HEK293 (cell line): ENCODE measurements at regions not wholly inside any gene's neighbourhood (a gene's known extent, or its start where the extent isn't known, plus 50 kb on each side); places are given as distances from the start of the nearest gene placed in this dataset.

Experiments used
- CTCF ChIA-PET: fragments of 350-600 bp; formaldehyde crosslinking; extraction: SDS; loops from one replicate; lab custom pipeline; 2021; ENCODE audit warnings: antibody characterized with exemption; lab: Yijun Ruan, JAX
- POLR2A ChIA-PET: fragments of 300-600 bp; formaldehyde crosslinking; extraction: SDS; loops from one replicate; lab custom pipeline; 2020; ENCODE audit warnings: antibody characterized with exemption, inconsistent platforms; lab: Yijun Ruan, JAX
- H3K27ac ChIP-seq: fragments of 200-500 bp; sonication (Bioruptor generic); 2 replicates; pipeline ENCODE4 v1.5.1; 2014; ENCODE audit warnings: low read depth, low read length, control low read depth, inconsistent platforms; ENCODE audit errors: extremely low read depth
- H3K36me3 ChIP-seq, 2 experiments: fragments of 200-500 bp in 1 of 2; sonication (Bioruptor generic) in 1 of 2; 1 replicate in 1 of 2; 2 replicates in 1 of 2; pipeline ENCODE4 v1.5.1; 2014 to 2017; ENCODE audit warnings: inconsistent platforms in 2 of 2, low read length in 2 of 2; ENCODE audit not compliant: control insufficient read depth in 2 of 2, insufficient read depth in 1 of 2
- H3K4me1 ChIP-seq: fragments of 200-500 bp; sonication (Bioruptor generic); 2 replicates; pipeline ENCODE4 v1.5.1; 2014; ENCODE audit warnings: mild to moderate bottlenecking, low read length, inconsistent platforms; ENCODE audit not compliant: control insufficient read depth, insufficient read depth
- H3K4me3 ChIP-seq: 2 replicates; pipeline ENCODE4 v1.5.1; 2011; ENCODE audit warnings: low read depth, mild to moderate bottlenecking, control low read depth, low read length, moderate library complexity
- H3K9me3 ChIP-seq: fragments of 200-500 bp; sonication (Bioruptor generic); 2 replicates; pipeline ENCODE4 v1.5.1; 2014; ENCODE audit warnings: low read depth, low read length, inconsistent platforms; ENCODE audit not compliant: control insufficient read depth, insufficient read depth
- IKZF3 ChIP-seq: fragments of 450-650 bp; IDR thresholded peaks from 2 replicates; pipeline ENCODE4 v1.5.0; 2018; ENCODE audit warnings: missing biosample characterization, mild to moderate bottlenecking, missing genetic modification characterization, moderate library complexity
- MYNN ChIP-seq: fragments of 450-650 bp; formaldehyde crosslinking; IDR thresholded peaks from 2 replicates; pipeline ENCODE4 v1.5.1; 2016; ENCODE audit warnings: missing biosample characterization, missing genetic modification characterization, borderline replicate concordance
- SALL2 ChIP-seq: fragments of 450-650 bp; formaldehyde crosslinking; IDR thresholded peaks from 2 replicates; pipeline ENCODE4 v1.5.0; 2017; ENCODE audit warnings: missing biosample characterization, mild to moderate bottlenecking, missing genetic modification characterization, borderline replicate concordance
- ZNF10 ChIP-seq: fragments of 450-650 bp; formaldehyde crosslinking; IDR thresholded peaks from 2 replicates; pipeline ENCODE4 v1.5.1; 2017; ENCODE audit warnings: missing biosample characterization, missing genetic modification characterization
- ZNF114 ChIP-seq: fragments of 450-650 bp; formaldehyde crosslinking; IDR thresholded peaks from 2 replicates; pipeline ENCODE4 v1.5.0; 2017; ENCODE audit warnings: missing biosample characterization, missing genetic modification characterization
- ZNF121 ChIP-seq: fragments of 450-650 bp; formaldehyde crosslinking; IDR thresholded peaks from 2 replicates; pipeline ENCODE4 v1.5.1; 2016; ENCODE audit warnings: missing biosample characterization, missing genetic modification characterization
- ZNF16 ChIP-seq: fragments of 450-650 bp; formaldehyde crosslinking; IDR thresholded peaks from 2 replicates; pipeline ENCODE4 v1.5.1; 2016; ENCODE audit warnings: low read depth, missing biosample characterization, missing genetic modification characterization
- ZNF2 ChIP-seq: fragments of 450-650 bp; formaldehyde crosslinking; IDR thresholded peaks from 2 replicates; pipeline ENCODE4 v1.5.1; 2016; ENCODE audit warnings: missing biosample characterization, missing genetic modification characterization
- ZNF391 ChIP-seq: fragments of 450-650 bp; formaldehyde crosslinking; IDR thresholded peaks from 2 replicates; pipeline ENCODE4 v1.5.1; 2016; ENCODE audit warnings: low read depth, missing biosample characterization, missing genetic modification characterization, borderline replicate concordance
- ZNF426 ChIP-seq: fragments of 450-650 bp; formaldehyde crosslinking; IDR thresholded peaks from 2 replicates; pipeline ENCODE4 v1.5.1; 2017; ENCODE audit warnings: missing biosample characterization, missing genetic modification characterization, mild to moderate bottlenecking, inconsistent platforms, moderate library complexity
- ZNF48 ChIP-seq: fragments of 450-650 bp; formaldehyde crosslinking; IDR thresholded peaks from 2 replicates; pipeline ENCODE4 v1.5.1; 2016; ENCODE audit warnings: missing biosample characterization, missing genetic modification characterization
- ZNF544 ChIP-seq: fragments of 450-650 bp; formaldehyde crosslinking; IDR thresholded peaks from 2 replicates; pipeline ENCODE4 v1.5.0; 2017; ENCODE audit warnings: missing biosample characterization, missing genetic modification characterization
- ZNF654 ChIP-seq: fragments of 450-650 bp; formaldehyde crosslinking; IDR thresholded peaks from 2 replicates; pipeline ENCODE4 v1.5.1; 2016; ENCODE audit warnings: low read depth, missing biosample characterization, missing genetic modification characterization
- ZNF670 ChIP-seq: fragments of 450-650 bp; formaldehyde crosslinking; IDR thresholded peaks from 2 replicates; pipeline ENCODE4 v1.5.1; 2016; ENCODE audit warnings: missing biosample characterization, missing genetic modification characterization, low read depth
- ZNF701 ChIP-seq: fragments of 450-650 bp; formaldehyde crosslinking; IDR thresholded peaks from 2 replicates; pipeline ENCODE4 v1.5.1; 2016; ENCODE audit warnings: missing biosample characterization, missing genetic modification characterization
- ZNF707 ChIP-seq: fragments of 450-650 bp; formaldehyde crosslinking; IDR thresholded peaks from 2 replicates; pipeline ENCODE4 v1.5.1; 2016; ENCODE audit warnings: missing biosample characterization, missing genetic modification characterization
- ZNF785 ChIP-seq: fragments of 450-650 bp; formaldehyde crosslinking; IDR thresholded peaks from 2 replicates; pipeline ENCODE4 v1.5.1; 2016; ENCODE audit warnings: missing biosample characterization, missing genetic modification characterization
- TF ChIP-seq, protein P1 (sequence below): fragments of 450-650 bp; formaldehyde crosslinking; IDR thresholded peaks from 2 replicates; pipeline ENCODE4 v1.5.1; 2016; ENCODE audit warnings: missing biosample characterization, missing genetic modification characterization
- TF ChIP-seq, protein P2 (sequence below): fragments of 450-650 bp; formaldehyde crosslinking; IDR thresholded peaks from 2 replicates; pipeline ENCODE4 v1.5.1; 2017; ENCODE audit warnings: missing biosample characterization, missing genetic modification characterization
- TF ChIP-seq, protein P3 (sequence below): fragments of 450-650 bp; formaldehyde crosslinking; IDR thresholded peaks from 2 replicates; pipeline ENCODE4 v1.5.1; 2016; ENCODE audit warnings: missing biosample characterization, missing genetic modification characterization
- TF ChIP-seq, protein P4 (sequence below): fragments of 450-650 bp; formaldehyde crosslinking; IDR thresholded peaks from 2 replicates; pipeline ENCODE4 v1.5.1; 2016; ENCODE audit warnings: missing biosample characterization, missing genetic modification characterization
- TF ChIP-seq, protein P5 (sequence below): fragments of 450-650 bp; formaldehyde crosslinking; conservative IDR thresholded peaks from 2 replicates; pipeline ENCODE4 v1.5.1; 2016; ENCODE audit warnings: low read depth, missing biosample characterization, missing genetic modification characterization

DNA sequence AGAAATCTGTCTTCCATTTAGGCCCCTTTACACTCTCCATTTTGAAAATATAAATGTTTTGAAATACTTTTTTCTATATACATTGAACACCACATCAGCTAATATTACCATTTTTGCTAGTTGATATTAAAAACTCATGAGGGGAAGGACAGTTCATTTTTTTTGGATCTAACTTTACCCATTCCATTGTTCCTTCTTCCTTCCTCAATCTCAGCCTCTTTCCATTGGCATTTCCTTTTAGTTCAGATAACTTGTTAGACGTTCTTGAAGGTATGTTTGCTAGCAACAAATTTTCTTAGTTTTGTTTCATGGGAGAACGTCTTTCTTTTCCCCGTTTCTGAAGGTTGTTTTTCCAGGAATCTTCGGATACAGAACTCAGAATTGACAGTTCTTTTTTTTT is 759.0 kb downstream of the SOCS6 start (continued):
- TF ChIP-seq ZNF391 (no peak), ZNF2 (tag by site-specific recombination) (no peak), ZNF16 (no peak), ZNF48 (tag by site-specific recombination) (no peak), ZNF701 (tag by site-specific recombination) (no peak), ZNF785 (tag by site-specific recombination) (no peak)
- TF ChIP-seq, protein P1, sequence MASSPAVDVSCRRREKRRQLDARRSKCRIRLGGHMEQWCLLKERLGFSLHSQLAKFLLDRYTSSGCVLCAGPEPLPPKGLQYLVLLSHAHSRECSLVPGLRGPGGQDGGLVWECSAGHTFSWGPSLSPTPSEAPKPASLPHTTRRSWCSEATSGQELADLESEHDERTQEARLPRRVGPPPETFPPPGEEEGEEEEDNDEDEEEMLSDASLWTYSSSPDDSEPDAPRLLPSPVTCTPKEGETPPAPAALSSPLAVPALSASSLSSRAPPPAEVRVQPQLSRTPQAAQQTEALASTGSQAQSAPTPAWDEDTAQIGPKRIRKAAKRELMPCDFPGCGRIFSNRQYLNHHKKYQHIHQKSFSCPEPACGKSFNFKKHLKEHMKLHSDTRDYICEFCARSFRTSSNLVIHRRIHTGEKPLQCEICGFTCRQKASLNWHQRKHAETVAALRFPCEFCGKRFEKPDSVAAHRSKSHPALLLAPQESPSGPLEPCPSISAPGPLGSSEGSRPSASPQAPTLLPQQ (tag by site-specific recombination) = no peak
- TF ChIP-seq, protein P2, sequence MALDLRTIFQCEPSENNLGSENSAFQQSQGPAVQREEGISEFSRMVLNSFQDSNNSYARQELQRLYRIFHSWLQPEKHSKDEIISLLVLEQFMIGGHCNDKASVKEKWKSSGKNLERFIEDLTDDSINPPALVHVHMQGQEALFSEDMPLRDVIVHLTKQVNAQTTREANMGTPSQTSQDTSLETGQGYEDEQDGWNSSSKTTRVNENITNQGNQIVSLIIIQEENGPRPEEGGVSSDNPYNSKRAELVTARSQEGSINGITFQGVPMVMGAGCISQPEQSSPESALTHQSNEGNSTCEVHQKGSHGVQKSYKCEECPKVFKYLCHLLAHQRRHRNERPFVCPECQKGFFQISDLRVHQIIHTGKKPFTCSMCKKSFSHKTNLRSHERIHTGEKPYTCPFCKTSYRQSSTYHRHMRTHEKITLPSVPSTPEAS (tag by site-specific recombination) = no peak
- TF ChIP-seq, all 188 proteins: peak for 0

DNA sequence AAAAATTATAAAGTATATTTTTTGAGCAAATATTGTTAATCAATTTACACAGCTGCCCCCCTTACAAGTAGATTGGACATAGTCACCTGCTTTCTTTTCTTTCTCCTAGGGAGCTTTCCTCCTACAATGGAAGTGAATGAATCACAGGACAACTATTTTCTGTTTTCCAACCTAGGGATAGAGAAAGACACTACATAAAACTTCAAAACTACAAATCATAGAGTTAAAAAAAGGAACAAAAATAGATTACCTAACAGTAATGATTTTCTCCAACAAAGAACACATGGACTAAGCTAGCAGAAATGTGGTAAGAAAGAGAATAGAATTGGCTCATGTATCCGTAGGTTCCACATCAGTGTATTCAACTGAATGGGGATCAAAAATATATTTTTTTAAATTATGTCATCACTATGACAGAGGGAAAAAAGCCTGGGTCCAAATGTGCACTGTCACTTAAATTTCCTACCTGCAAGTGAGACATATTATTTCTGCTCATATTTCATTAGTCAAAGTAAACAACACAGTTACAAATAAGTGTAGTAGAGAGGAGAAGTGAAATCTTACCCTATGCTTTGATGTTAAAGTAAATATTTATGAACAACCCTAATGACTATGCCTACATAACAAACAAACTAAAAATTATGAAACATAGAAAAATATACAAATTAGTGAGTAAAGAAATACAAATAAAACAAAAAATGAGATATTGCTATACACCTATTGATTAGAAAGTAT is 756.7 kb downstream of the SOCS6 start:
- ChIA-PET CTCF (no interaction called here), POLR2A (no interaction called here)
- TF ChIP-seq MYNN (no peak), ZNF121 (no peak), IKZF3 (no peak), ZNF670 (tag by site-specific recombination) (no peak), ZNF707 (tag by site-specific recombination) (no peak), SALL2 (tag by site-specific recombination) (no peak), ZNF10 (tag by site-specific recombination) (no peak), ZNF16 (no peak), ZNF426 (tag by site-specific recombination) (no peak), ZNF114 (no peak), ZNF48 (tag by site-specific recombination) (no peak), ZNF544 (tag by site-specific recombination) (no peak), ZNF654 (tag by site-specific recombination) (no peak)
- TF ChIP-seq, protein P3, sequence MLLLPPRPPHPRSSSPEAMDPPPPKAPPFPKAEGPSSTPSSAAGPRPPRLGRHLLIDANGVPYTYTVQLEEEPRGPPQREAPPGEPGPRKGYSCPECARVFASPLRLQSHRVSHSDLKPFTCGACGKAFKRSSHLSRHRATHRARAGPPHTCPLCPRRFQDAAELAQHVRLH = no peak
- TF ChIP-seq, protein P4, sequence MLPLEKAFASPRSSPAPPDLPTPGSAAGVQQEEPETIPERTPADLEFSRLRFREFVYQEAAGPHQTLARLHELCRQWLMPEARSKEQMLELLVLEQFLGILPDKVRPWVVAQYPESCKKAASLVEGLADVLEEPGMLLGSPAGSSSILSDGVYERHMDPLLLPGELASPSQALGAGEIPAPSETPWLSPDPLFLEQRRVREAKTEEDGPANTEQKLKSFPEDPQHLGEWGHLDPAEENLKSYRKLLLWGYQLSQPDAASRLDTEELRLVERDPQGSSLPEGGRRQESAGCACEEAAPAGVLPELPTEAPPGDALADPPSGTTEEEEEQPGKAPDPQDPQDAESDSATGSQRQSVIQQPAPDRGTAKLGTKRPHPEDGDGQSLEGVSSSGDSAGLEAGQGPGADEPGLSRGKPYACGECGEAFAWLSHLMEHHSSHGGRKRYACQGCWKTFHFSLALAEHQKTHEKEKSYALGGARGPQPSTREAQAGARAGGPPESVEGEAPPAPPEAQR (tag by site-specific recombination) = no peak
- TF ChIP-seq, protein P5, sequence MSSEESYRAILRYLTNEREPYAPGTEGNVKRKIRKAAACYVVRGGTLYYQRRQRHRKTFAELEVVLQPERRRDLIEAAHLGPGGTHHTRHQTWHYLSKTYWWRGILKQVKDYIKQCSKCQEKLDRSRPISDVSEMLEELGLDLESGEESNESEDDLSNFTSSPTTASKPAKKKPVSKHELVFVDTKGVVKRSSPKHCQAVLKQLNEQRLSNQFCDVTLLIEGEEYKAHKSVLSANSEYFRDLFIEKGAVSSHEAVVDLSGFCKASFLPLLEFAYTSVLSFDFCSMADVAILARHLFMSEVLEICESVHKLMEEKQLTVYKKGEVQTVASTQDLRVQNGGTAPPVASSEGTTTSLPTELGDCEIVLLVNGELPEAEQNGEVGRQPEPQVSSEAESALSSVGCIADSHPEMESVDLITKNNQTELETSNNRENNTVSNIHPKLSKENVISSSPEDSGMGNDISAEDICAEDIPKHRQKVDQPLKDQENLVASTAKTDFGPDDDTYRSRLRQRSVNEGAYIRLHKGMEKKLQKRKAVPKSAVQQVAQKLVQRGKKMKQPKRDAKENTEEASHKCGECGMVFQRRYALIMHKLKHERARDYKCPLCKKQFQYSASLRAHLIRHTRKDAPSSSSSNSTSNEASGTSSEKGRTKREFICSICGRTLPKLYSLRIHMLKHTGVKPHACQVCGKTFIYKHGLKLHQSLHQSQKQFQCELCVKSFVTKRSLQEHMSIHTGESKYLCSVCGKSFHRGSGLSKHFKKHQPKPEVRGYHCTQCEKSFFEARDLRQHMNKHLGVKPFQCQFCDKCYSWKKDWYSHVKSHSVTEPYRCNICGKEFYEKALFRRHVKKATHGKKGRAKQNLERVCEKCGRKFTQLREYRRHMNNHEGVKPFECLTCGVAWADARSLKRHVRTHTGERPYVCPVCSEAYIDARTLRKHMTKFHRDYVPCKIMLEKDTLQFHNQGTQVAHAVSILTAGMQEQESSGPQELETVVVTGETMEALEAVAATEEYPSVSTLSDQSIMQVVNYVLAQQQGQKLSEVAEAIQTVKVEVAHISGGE (tag by site-specific recombination) = no peak
- TF ChIP-seq, protein P1 (tag by site-specific recombination) = no peak
- Histone ChIP-seq H3K27ac (no peak overlapping the region), H3K9me3 (no peaks in the 10 kb centered on the region), H3K4me1 (no peaks in the 10 kb centered on the region), H3K4me3 (no peak overlapping the region), H3K36me3 (no peaks in the 10 kb centered on the region)
